Prostate gland (tissue), 2 donors: ENCODE measurements at regions not wholly inside any gene's neighbourhood (a gene's known extent, or its start where the extent isn't known, plus 50 kb on each side); places are given as distances from the start of the nearest gene placed in this dataset.
"Not testable (repeated sequence)": the region's sequence is repeated elsewhere in the genome, so short reads cannot be mapped to it uniquely, and the experiment has no call there.

Experiments used
- DNase-seq: peaks from one replicate; pipeline ENCODE4 v3.0.0-alpha.2; 2019; ENCODE audit warnings: low spot score
- H3K27ac ChIP-seq, 2 donors: fragments of 200-600 bp; sonication (generic); 2 replicates each; pipeline ENCODE4 v1.5.1; 2017 to 2019
- H3K27me3 ChIP-seq: fragments of 200-600 bp; sonication (generic); replicated peaks from 2 replicates; pipeline ENCODE4 v1.5.1; 2019; ENCODE audit not compliant: insufficient read depth
- H3K36me3 ChIP-seq, 2 donors: fragments of 200-600 bp; sonication (generic); 1 replicate in 1 of 2; 2 replicates in 1 of 2; pipeline versions ENCODE4 v1.5.1 to v1.8.1; 2017 to 2019
- H3K4me1 ChIP-seq: fragments of 200-600 bp; sonication (generic); replicated peaks from 2 replicates; pipeline ENCODE4 v1.5.1; 2019
- H3K4me3 ChIP-seq, 2 donors: fragments of 200-600 bp; sonication (generic); 2 replicates each; pipeline ENCODE4 v1.5.1; 2017 to 2019
- H3K9me3 ChIP-seq: fragments of 200-600 bp; sonication (generic); 2 replicates; pipeline ENCODE4 v1.5.1; 2017
- CTCF ChIP-seq, 4 experiments: fragments of 200-600 bp in 2 of 4; fragments of 450-650 bp in 2 of 4; sonication (generic) in 2 of 4; IDR thresholded peaks; 1 replicate in 3 of 4; 2 replicates in 1 of 4; pipeline ENCODE4 v1.5.1; 2016 to 2019; ENCODE audit warnings: antibody characterized with exemption in 4 of 4, mild to moderate bottlenecking in 2 of 4, moderate library complexity in 2 of 4
- POLR2A ChIP-seq: fragments of 450-650 bp; IDR thresholded peaks from one replicate; pipeline ENCODE4 v1.6.1; 2016; ENCODE audit warnings: antibody characterized with exemption, mild to moderate bottlenecking
- POLR2AphosphoS5 ChIP-seq: sonication (generic); formaldehyde crosslinking; IDR thresholded peaks from one replicate; pipeline ENCODE4 v1.6.1; 2017; ENCODE audit warnings: antibody characterized with exemption
- WGBS: methylation state at CpG from one replicate; pipeline ENCODE4 v1.1.5; 2018; 5-methylcytosine and 5-hydroxymethylcytosine counted together
- intact Hi-C: fragments of 100-400 bp; cut with DNase I; formaldehyde crosslinking; loops from one replicate; pipeline ENCODE4 v1.14.2; 2022

GRCh38 chr13:99757756-99758459 lies 213.7 kb downstream of the ZIC5 start:
- no peak overlapping the region for H3K4me3 ChIP-seq
- no peaks in the 10 kb centered on the region for H3K36me3 ChIP-seq
- H3K27ac ChIP-seq = no peak overlapping the region
- WGBS = 59% methylated on average over 8 of the region's 8 CpGs
- H3K4me1 ChIP-seq = no peaks in the 10 kb centered on the region
- H3K9me3 ChIP-seq = no peaks in the 10 kb centered on the region
- DNase-seq = no peak
- no peaks in the 10 kb centered on the region for H3K27me3 ChIP-seq
- TF ChIP-seq CTCF (IDR thresholded peaks at IDR 0.05) (no peak), POLR2A (no peak), POLR2AphosphoS5 (no peak)
- intact Hi-C loops = no loop called here

- no peaks in the 10 kb centered on the region for H3K36me3 ChIP-seq
- no peak overlapping the region for H3K27ac ChIP-seq
- H3K4me3 ChIP-seq = no peak overlapping the region
- no peaks in the 10 kb centered on the region for H3K27me3 ChIP-seq
- WGBS = 84% methylated on average over 2 of the region's 2 CpGs
- H3K4me1 ChIP-seq = no peaks in the 10 kb centered on the region
- DNase-seq = no peak
- H3K9me3 ChIP-seq = no peaks in the 10 kb centered on the region
- no peak for TF ChIP-seq POLR2AphosphoS5
- TF ChIP-seq CTCF (IDR thresholded peaks at IDR 0.05) = no peak
- no peak for TF ChIP-seq POLR2A
- intact Hi-C loops = no loop called here
Observed at GRCh38 chr13:99756281-99756680, 215.3 kb downstream of the ZIC5 start.

GRCh38 chr13:99754750-99755149 lies 216.8 kb downstream of the ZIC5 start:
- H3K4me3 ChIP-seq, intact Hi-C loops, DNase-seq, H3K27ac ChIP-seq, H3K4me1 ChIP-seq, H3K9me3 ChIP-seq, H3K27me3 ChIP-seq, H3K36me3 ChIP-seq: not testable (repeated sequence)
- WGBS = 93% methylated on average over 18 of the region's 18 CpGs

- no peak for DNase-seq
- no peaks in the 10 kb centered on the region for H3K36me3 ChIP-seq
- WGBS = 79% methylated on average over 2 of the region's 2 CpGs
- H3K27me3 ChIP-seq = no peaks in the 10 kb centered on the region
- no peak overlapping the region for H3K4me3 ChIP-seq
- TF ChIP-seq POLR2AphosphoS5 (no peak), CTCF (IDR thresholded peaks at IDR 0.05) (no peak), POLR2A (no peak)
- no peak overlapping the region for H3K27ac ChIP-seq
- no peaks in the 10 kb centered on the region for H3K4me1 ChIP-seq
- intact Hi-C loops = no loop called here
- H3K9me3 ChIP-seq = no peaks in the 10 kb centered on the region
Observed at GRCh38 chr13:99752373-99752772, 219.2 kb downstream of the ZIC5 start.

- no peak for TF ChIP-seq CTCF (IDR thresholded peaks at IDR 0.05)
- no peak for TF ChIP-seq POLR2A
- no peak for DNase-seq
- no peak overlapping the region for H3K4me3 ChIP-seq
- H3K36me3 ChIP-seq = no peaks in the 10 kb centered on the region
- WGBS = 84% methylated on average over 10 of the region's 10 CpGs
- H3K4me1 ChIP-seq = no peaks in the 10 kb centered on the region
- H3K9me3 ChIP-seq = no peaks in the 10 kb centered on the region
- no peaks in the 10 kb centered on the region for H3K27me3 ChIP-seq
- no peak overlapping the region for H3K27ac ChIP-seq
- intact Hi-C loops = no loop called here
Observed at GRCh38 chr13:99751517-99752199, 219.9 kb downstream of the ZIC5 start.
